ENCODE measurements at regions not wholly inside any gene's neighbourhood (a gene's known extent, or its start where the extent isn't known, plus 50 kb on each side); places are given as distances from the start of the nearest gene placed in this dataset.

DNA sequence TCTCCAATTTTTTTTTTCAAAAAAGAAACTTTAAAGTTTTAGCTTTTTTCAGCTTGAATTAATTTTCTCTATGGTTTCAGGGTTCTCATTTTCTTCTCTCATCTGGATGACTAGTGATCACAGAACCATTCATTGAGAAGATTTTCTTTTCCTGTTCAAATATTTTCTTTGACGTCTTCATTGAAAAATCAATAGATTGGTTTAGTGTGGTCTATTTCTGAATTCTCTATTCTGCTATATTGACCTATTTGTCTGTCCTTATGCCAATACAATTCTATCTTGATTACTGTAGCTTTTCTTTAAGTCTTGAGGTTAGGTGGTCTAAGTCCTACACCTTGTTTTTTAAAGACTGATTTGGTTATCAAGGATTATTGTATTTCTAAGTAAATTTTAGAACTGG lies 150.2 kb upstream of the MAN1A1 start:
- TF ChIP-seq, protein P1, sequence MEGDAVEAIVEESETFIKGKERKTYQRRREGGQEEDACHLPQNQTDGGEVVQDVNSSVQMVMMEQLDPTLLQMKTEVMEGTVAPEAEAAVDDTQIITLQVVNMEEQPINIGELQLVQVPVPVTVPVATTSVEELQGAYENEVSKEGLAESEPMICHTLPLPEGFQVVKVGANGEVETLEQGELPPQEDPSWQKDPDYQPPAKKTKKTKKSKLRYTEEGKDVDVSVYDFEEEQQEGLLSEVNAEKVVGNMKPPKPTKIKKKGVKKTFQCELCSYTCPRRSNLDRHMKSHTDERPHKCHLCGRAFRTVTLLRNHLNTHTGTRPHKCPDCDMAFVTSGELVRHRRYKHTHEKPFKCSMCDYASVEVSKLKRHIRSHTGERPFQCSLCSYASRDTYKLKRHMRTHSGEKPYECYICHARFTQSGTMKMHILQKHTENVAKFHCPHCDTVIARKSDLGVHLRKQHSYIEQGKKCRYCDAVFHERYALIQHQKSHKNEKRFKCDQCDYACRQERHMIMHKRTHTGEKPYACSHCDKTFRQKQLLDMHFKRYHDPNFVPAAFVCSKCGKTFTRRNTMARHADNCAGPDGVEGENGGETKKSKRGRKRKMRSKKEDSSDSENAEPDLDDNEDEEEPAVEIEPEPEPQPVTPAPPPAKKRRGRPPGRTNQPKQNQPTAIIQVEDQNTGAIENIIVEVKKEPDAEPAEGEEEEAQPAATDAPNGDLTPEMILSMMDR (IDR thresholded peaks at IDR 0.05 in 8 of 11, conservative IDR thresholded peaks at IDR 0.05 in 3 of 11): no peak
- TF ChIP-seq POLR2A (IDR thresholded peaks at IDR 0.05): no peak

All from spleen (tissue), 7 donors.